ENCODE measurements at regions not wholly inside any gene's neighbourhood (a gene's known extent, or its start where the extent isn't known, plus 50 kb on each side); places are given as distances from the start of the nearest gene placed in this dataset.

DNA sequence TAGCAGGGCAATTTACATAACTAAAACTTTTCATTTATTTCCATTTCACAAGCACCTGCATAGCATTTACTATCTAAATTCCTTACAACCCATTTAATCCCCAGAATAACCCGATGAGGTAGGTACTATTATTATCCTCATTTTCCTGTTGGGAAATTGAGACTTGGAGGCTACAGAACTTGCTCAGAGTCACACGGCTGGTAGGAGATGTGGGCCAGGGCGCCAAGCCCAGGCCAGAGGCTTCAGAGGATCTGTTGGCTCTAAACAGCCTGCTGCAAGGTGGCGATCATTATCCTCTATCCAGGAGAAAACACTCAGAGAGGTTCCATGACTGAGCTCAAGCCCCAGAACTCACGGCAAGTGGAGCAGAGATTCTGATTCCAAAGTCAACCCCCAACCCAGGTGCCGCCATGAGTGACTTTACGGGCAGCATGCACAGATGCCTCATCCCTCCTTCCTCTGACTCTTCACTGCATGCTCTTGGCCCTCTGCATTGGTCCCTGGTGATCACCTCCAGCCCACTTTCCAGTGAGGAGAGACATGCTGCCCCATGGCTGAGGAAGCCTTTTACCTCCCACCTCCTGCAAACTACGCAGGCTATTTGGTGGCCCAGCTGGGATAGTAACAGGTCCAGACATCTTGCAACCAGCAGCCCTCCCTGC is 168.4 kb upstream of the FSTL4 start:
- no peak for TF ChIP-seq POLR2A (IDR thresholded peaks at IDR 0.05)
- TF ChIP-seq, protein P1, sequence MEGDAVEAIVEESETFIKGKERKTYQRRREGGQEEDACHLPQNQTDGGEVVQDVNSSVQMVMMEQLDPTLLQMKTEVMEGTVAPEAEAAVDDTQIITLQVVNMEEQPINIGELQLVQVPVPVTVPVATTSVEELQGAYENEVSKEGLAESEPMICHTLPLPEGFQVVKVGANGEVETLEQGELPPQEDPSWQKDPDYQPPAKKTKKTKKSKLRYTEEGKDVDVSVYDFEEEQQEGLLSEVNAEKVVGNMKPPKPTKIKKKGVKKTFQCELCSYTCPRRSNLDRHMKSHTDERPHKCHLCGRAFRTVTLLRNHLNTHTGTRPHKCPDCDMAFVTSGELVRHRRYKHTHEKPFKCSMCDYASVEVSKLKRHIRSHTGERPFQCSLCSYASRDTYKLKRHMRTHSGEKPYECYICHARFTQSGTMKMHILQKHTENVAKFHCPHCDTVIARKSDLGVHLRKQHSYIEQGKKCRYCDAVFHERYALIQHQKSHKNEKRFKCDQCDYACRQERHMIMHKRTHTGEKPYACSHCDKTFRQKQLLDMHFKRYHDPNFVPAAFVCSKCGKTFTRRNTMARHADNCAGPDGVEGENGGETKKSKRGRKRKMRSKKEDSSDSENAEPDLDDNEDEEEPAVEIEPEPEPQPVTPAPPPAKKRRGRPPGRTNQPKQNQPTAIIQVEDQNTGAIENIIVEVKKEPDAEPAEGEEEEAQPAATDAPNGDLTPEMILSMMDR (IDR thresholded peaks at IDR 0.05): no peak
- TF ChIP-seq POLR2AphosphoS5 (IDR thresholded peaks at IDR 0.05): no peak
- no peak for TF ChIP-seq EP300 (IDR thresholded peaks at IDR 0.05)

Data from gastroesophageal sphincter (tissue), 3 donors.